Gastroesophageal sphincter (tissue), 3 donors: ENCODE measurements at regions not wholly inside any gene's neighbourhood (a gene's known extent, or its start where the extent isn't known, plus 50 kb on each side); places are given as distances from the start of the nearest gene placed in this dataset.

Source experiments
- EP300 ChIP-seq: sonication (generic); formaldehyde crosslinking; IDR thresholded peaks from one replicate; pipeline ENCODE4 v1.6.1; 2017; ENCODE audit warnings: antibody characterized with exemption, mild to moderate bottlenecking
- POLR2A ChIP-seq, 2 donors: fragments of 450-650 bp; IDR thresholded peaks; one replicate each; pipeline ENCODE4 v1.6.1; 2017; ENCODE audit warnings: antibody characterized with exemption in 2 of 2, mild to moderate bottlenecking in 2 of 2, moderate library complexity in 1 of 2
- TF ChIP-seq, protein P1 (sequence below), 4 experiments: fragments of 200-600 bp in 2 of 4; fragments of 450-650 bp in 2 of 4; sonication (generic) in 1 of 4; IDR thresholded peaks; one replicate each; pipeline ENCODE4 v1.5.1; 2017 to 2019; ENCODE audit warnings: antibody characterized with exemption in 4 of 4, mild to moderate bottlenecking in 2 of 4, moderate library complexity in 2 of 4

DNA sequence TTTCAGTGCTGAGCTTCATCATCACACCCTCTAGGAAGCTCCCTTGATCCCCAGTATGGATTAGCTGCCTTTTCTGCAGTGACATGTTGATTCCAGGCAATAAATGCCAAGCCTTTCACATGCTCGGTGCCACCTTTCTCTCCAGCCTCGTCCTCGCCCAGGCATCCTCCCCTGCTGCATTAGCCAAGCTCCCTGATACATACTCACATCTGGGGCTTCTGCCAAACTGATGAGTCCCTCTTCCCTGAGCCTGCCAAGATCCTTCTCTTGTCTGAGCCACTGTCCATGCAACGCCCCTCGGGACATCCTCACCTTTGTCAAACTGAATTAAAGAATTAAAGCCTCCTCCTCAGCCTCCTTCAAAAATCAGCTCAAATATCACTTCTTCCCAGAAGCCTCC is 538.5 kb upstream of the CDH11 start:
- TF ChIP-seq, protein P1, sequence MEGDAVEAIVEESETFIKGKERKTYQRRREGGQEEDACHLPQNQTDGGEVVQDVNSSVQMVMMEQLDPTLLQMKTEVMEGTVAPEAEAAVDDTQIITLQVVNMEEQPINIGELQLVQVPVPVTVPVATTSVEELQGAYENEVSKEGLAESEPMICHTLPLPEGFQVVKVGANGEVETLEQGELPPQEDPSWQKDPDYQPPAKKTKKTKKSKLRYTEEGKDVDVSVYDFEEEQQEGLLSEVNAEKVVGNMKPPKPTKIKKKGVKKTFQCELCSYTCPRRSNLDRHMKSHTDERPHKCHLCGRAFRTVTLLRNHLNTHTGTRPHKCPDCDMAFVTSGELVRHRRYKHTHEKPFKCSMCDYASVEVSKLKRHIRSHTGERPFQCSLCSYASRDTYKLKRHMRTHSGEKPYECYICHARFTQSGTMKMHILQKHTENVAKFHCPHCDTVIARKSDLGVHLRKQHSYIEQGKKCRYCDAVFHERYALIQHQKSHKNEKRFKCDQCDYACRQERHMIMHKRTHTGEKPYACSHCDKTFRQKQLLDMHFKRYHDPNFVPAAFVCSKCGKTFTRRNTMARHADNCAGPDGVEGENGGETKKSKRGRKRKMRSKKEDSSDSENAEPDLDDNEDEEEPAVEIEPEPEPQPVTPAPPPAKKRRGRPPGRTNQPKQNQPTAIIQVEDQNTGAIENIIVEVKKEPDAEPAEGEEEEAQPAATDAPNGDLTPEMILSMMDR (IDR thresholded peaks at IDR 0.05), result no peak
- no peak for TF ChIP-seq EP300
- no peak for TF ChIP-seq POLR2A (IDR thresholded peaks at IDR 0.05)
